NCI-H2227 treated with DMSO at 0.1 percent for 48 hours (cell line): ENCODE measurements at regions not wholly inside any gene's neighbourhood (a gene's known extent, or its start where the extent isn't known, plus 50 kb on each side); places are given as distances from the start of the nearest gene placed in this dataset.

ENCODE experiments used
- DNase-seq: peaks from one replicate; lab custom pipeline; 2025; lab: John Stamatoyannopoulos, UW

DNA sequence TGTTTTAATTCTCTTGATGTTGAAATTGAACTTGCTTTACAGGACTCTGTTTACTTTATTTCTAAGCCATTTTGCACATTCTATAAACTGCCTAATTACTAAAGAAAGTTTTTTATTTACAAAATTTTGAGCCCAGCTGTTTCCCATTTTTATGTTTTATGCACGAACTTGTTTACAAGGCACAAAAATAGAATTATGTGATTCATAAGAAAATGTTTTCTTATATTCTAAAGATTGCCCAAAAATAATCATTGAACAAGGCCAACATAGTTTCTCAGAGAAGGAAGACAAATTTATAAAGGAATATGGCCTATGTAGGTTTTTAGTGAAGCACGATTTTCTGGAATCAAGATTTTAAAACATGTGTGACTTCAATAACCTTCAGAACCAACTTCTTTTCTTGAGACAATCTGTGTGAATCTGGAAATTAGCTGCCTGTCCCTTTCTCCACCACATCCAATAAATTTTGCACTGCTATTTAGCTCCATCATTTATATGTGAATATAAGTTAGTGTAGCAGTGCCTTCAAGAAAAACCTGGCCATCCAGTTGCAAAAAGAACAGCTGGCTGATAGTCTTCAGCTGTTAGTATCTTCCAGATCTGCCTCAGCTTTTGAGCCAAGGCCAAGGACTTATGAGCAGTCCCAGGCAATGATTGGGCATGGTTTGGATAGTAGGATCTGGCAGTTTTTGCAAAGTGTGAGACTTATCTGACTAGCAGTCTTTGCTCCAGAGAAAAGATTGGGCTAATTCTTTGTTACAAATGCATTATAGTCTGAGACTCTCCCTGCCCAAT is 253.2 kb upstream of the COL3A1 start:
- no peak for DNase-seq

DNA sequence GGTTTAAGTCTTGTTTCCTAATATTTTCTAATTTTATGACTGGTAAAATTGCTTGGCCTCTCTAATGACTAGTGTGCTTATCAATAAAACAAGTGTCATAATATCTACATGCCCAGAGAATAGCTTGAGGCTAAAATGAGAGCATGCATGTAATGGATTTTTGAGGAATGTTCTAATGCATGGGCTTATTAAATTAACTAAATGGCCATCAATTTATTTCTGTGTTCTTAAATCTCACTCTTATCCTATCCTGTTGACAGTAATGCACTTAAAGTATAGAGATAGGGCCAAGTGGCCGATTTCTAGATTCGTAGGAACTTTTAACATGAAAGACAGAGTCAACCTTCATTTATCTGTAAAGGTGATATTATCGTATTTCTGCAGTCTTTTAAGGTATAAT is 252.4 kb upstream of the COL3A1 start:
- DNase-seq: no peak

DNA sequence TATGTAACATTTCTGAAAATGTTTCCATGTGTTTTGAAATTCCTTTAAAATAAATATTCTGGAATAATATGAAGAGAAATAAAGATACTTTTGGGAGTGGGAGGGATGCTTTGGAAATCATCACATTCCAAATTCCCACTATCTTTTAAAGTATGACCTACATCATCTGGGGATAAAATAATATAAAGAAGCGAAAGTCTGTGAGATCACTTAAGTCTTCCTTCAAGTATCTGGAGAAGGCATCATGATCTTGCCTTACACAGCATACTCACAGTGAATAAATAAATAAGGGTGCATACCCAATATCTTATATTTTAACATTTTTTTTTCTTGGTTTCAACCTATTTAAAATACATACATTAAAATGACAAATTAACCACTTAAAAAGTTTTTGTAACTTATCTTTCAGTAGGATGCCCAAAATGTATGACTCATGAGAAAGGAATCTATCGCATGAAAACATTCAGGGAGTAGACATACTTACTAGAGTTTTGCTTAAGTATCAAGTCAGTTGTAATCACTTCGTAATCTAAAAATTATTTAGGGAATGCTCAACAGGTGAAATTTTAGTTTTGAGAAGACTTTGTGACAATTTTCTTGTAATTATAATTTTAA is 248.3 kb upstream of the COL3A1 start:
- DNase-seq: no peak

DNA sequence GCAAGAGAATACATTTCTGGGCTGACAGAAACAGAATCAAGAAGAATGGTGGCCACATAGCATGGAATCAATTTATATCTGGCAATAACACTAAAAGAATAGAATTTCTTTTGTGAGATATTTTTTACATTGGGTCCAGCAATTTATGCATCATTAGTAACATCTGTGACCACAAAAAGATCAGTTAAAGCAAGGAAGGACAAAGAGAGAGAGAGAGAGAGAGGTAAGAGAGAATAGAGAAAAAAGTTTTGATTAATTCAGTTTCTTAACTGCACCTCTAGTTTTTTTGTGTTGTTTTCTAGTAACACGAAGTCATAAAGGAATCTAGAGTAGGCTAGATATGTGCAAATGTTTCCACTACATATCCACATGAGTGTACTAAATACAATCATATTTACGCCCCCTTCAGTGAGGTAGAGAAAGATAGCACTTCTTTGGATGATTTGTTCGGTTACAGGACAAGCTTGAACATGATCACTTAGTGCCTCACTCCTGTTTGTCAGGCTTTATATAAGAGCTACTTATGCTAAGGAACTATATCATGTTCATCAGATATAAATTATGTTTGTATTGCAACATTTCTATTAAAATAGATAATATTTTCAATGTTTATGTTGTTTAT is 247.4 kb upstream of the COL3A1 start:
- DNase-seq: no peak

DNA sequence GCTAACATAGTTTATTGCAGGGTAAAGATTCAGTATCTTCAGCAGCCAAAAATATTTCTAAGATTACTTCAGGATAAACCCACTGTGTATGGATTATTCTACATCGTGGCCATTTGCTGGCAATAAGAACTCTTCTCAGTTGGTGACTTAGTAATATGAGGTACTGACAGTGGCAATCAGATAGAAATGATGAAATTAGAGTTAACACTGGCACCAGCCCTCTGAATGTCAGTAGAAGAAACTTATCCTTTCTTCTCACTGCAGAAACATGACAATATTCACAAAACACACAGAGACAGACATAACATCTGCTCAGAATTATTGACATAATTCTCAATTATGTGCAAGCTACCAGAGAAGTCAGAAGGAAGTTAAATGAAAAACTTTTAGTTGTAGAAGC is 246.3 kb upstream of the COL3A1 start:
- DNase-seq: no peak

DNA sequence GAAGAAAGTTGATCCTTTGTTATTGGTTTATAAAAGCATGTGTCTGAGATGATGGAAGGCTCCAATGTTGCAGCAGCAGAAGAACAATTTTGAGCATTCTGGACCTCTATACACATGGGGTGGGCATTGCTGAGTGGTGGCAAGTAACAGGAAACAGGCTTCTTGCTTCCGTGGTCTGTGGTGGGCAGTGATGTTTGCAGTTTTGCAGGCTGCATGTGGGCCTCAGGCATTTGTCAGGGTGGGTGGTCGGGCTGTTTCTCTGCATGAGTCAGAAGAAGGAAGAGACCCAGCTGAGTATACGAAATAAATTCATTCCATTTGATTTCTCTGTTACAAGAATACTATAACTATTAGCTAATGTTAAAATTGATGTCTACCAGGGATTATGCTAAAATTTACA is 239.5 kb upstream of the COL3A1 start:
- DNase-seq: no peak

DNA sequence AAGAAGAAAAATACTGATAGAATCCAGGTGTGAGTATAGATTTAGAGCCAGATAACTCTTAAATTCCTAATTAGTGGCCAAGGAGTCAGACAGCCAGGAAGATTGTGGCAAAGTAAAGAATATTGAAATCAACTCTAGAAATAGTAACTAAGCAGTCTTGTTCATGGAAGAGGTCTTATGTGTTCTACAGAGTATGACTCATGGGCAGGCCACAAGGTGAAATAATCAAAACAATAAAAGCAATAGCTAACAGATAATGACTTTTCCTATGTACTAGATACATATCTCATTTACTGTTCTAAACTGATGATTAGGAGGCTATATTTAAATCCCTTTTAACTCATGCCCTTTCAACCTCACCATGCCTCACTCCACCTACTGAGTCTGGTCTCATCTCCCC is 227.4 kb upstream of the COL3A1 start:
- DNase-seq: no peak

DNA sequence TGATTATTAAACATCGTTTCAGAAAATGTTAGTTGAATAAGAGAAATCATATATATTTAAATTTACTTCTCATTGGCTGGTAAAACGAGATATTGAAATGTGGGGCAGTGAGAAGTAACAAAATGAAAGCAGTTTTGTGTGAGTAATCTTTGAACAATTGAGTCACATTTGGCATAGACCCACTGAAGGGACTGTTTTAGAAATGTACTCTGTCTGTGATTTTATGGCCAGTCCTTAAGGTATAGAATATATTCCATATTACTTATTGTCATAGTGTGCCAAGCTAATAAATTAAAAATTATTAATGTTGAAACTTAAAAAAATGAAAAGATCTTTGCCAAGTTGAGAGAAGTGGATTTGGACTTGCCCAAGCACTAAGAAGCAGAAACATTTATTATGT is 222.4 kb upstream of the COL3A1 start:
- DNase-seq: no peak

DNA sequence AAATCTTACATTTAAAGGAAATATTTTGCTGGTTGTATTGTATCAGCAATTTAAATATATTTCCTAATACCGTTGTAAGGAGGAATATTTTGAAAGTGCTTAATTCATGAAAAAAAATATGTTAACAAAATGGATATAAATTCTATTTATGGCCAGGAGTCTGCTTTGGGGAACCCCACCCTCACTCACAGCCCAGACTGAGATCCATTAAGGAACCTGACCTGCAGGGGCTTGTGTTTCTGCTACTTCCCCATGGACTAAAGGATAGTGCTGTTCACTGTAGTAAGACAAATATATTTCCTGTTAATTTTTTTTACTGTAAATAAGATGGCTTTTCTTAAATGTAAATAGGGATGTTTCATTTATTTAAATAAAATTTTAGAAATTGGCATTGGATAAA is 221.9 kb upstream of the COL3A1 start:
- DNase-seq: no peak

DNA sequence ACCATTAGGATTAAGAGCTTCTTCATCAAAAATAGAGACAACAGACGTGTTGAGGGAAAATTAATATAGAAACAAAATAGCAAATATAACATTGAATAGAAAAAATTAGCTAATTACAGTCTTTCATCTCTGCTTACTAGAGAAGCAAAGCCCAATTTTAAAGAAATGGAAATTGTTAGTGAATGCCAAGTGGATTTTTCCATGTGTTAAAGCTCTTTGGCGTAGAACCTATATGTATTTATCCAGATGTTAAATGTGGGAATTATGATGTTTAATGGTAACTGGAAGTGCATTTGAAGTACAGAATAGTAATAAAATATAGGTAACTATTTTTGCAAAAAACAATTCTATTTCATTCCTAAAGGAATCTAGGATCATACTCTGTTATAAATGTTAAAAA is 212.0 kb upstream of the COL3A1 start:
- DNase-seq: no peak

DNA sequence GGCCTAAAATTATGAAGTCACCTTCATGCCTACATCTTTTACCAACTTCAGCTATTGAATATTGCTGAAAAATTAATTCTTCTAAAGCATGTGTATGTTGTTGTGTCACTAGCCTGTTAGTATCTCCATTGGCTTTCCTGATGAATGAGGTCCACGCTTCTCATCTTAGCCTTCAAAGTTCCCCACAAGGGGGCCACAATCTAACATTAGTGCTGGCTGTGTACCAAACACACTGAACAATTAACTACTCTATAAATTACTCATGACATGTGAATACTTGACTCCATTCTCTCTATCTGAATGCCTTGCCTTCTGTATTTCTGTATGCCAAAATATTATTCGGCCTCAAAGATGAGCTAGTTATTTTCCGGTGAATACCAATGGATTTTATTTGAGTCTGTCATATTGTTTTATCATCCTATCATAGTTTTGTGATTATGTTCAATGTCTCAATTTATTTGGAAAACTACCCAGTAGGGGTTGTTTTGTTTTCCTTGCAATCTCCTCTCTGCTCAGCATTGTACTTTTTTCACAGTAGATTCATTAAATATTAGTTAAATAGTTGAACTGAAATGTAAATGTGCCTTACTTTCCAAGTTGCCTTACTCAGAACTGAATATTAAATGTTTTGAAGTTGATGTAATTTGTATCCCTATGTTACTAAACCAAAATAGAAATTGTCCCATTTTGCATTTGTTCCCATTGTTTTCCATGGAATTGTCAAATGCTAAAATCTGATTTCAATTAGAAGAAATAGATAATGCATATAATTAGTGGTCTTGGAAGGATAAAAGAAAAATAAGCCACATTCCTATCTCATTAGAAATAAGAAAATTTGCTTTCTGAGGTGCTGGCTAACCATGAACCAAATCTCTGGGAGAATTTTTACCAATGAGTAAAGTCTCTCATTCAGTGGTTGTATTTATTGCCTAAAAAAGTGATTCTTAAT is 208.4 kb upstream of the COL3A1 start:
- no peak for DNase-seq

DNA sequence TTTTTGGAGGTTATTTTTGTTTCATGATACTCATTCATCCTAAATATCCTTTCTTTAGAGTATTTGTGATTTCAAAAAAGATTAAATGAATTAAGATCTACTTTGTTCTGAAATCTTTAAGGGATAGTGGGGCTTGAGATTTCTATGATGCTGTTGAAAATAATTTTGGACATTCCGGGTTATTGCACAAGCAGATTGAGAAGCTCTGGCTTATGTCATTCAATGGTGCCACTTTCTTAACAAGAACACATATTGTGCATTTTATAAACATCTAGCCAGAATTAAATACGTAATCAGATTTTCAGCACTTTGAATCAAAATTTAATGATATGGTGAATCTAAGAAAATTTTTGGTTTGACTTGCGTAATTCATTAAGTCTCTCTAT is 207.7 kb upstream of the COL3A1 start:
- DNase-seq: no peak

DNA sequence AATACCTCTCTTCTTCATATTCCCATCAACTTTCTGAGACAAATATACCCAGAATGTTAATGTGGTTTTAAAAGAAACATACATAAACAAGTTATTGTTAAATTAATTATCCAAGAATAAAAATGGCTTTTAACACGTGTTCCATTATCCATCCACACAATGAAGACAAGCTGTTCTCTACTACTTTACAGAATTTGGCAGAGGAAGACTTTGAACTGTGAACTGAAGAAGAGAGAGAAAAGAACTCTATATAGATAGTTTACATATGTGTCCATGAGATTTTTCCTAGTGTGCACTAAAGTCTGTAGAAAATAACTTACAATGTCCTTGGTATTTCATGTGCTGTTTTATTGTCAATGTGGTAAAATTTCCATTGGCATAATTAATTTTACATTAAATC is 207.0 kb upstream of the COL3A1 start:
- DNase-seq: no peak

DNA sequence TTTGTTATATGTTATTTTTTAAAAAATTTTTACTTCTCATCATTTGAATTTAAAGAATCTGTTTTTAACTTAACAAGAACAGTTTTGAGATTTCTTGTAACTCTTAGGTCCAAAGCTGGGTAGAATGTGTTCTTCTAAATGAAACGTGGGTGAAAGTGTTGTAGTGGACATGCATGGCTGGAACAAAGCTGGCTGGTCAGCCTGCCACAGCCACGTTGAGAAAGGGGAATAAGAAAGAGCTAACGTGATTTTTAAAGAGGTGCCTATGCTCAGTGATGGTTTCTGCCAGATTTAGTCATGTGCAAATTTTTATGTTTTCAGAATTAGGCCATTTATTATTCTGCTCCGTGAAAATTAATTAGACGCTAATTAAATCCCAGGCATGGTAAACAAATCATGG is 203.9 kb upstream of the COL3A1 start:
- DNase-seq: no peak

DNA sequence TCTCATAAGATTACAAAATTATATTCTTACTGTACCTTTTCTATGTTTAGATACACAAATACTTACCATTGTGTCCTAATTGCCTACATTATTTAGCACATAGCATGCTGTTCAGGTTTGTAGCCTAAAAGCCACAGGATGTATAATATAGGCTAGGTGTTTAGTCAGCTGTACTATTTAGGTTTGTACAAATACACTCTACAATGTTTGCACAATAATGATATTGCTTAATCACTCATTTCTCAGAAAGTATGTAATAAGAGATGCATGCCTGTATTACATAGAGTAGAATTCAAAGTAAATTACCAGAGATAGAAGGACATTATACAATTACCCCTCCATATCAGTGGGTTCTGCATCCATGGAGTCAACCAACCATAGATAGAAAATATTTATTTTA is 201.1 kb upstream of the COL3A1 start:
- no peak for DNase-seq

DNA sequence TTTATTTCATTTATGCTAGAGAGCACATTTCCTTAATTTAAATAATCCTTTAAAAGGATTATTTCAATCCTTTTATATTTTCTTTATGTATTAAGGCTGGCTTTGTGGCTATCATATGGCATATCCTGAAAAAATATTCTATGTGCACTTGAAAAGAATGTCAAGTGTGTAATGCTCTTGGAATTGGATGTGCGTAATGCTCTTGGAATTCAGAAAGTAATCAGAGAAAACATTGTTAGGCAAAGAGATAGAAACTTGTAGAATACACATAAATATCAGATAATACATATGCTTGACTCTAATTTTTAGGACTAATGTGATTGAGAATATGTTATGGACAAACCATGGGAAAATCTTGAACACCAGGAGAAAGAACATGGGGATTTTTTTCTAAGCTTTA is 197.5 kb upstream of the COL3A1 start:
- no peak for DNase-seq

DNA sequence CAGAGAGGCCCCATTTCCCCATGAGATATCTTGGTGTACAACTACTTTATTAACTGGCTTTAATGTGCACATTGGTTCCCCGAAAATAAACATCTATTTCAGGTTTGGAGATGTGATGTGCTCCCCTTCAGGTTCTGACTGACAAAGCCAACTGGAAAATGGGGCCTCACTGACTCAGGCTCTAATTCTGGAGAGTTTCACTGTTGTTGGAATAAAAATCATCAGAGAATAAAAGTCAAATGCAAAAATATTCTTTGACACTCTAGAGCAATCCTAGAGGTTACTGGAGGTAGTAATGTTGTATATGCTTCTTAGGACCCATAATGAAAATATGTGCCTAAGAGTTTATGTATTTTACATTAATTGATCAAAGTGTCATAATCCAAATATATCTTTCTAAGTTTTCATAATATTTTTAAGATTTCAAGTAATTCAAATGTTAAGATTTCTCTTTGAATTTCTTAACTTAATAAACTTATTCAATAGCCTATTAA is 189.9 kb upstream of the COL3A1 start:
- DNase-seq: no peak

DNA sequence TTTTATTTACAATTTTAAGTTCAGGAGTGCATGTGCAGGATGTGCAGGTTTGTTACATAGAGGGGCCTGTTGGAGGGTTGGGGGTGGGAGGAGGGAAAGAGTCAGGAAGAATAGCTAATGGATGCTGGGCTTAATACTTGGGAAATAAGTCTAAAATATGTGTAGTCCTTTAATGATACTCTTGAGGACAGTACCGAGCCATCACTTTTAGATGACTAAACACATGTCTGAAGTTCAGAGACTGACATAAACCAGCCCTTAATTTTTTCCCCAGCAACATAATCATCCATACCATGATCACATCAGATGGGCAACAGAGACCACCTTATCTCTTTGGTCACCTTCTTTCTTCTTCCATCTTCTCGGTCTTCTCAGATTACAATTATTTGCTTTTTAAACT is 189.1 kb upstream of the COL3A1 start:
- no peak for DNase-seq

DNA sequence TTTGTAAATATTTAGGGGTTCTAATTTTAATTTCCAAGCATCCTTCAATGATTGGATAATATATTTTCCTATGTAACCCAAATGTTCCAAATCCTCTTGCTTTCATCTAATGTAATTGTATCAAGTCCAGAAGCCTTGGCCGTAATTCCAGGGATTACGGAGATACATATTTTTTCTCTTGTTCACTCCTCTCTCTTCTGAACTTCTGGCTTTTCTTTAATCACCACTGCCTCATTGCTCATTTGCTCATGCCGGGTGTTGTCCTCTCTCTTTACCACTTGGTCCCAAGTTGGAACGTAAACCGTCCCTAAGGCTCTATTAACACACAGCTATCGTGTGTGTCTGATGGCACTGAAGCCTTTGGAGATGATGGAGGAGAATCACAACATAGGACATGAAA is 188.7 kb upstream of the COL3A1 start:
- no peak for DNase-seq

DNA sequence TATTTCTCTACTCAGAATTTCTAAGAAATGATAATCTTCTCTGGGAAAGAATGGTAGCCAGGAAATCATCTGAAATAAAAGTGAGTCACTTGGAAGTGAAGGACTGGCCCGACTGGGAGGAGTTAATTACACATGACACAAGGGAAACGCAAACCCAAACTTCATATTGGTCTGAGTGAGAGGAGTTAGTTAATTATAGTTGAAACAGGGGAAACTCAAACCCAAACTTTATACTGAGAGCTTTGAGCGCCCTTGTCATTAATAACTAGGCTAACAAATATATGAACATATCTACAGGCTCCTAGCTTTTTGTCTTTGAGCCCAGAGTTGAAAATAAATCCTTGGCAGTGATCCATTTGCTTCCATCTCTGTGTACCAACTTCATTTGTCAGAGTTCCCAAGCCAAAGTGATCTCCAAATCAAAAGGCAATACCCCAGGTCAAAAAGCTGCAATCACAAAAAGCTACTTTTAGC is 187.8 kb upstream of the COL3A1 start:
- no peak for DNase-seq

DNA sequence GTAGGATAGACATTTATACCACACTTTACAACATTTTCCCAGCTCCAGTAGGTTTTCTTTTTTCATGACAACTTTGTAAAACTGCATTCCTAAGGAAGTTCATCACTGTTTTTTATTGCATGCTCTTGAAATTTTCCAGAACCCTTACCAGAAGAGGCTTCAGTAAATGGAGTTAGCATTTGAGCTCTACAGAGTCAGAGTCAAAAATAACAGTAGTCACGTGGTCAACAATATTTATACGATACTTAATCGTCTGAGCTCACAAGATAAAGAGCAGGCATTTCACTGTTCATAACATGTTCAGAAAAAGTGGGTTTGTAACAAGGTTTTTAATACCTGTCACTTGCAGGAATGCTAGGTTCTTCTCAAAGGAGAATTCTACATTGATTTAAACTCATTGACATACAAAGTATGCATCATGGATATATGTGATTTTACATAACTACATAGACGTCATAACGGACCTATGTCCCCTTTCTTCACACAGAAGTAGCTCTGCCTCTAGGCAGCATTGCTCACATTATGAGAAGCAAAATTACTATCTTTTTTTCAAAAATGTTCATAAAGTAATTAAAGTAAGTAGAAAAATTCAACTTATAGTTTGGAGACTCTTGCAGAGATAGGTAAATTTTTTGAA is 187.0 kb upstream of the COL3A1 start:
- DNase-seq: peak; percentile 13
